B cell (primary cell): ENCODE measurements at regions not wholly inside any gene's neighbourhood (a gene's known extent, or its start where the extent isn't known, plus 50 kb on each side); places are given as distances from the start of the nearest gene placed in this dataset.

Experiments used
- ATAC-seq: fragments of 200-7000 bp; cut with Tn5 transposase; one replicate; pipeline ENCODE4 v1.10.0; 2021; ENCODE audit warnings: low read depth, mild to moderate bottlenecking, moderate number of reproducible peaks, moderate library complexity
- CTCF ChIA-PET: fragments of 350-600 bp; sonication (Branson Sonifier 250); formaldehyde crosslinking; loops from one replicate; lab custom pipeline; 2021; ENCODE audit warnings: antibody characterized with exemption, inconsistent platforms; lab: Charles Lee
- POLR2A ChIA-PET: fragments of 350-600 bp; sonication (Branson Sonifier 250); formaldehyde crosslinking; loops from one replicate; lab custom pipeline; 2021; ENCODE audit warnings: antibody characterized with exemption; lab: Charles Lee
- DNase-seq: peaks from one replicate; pipeline ENCODE4 v3.0.0; 2013
- H2AFZ ChIP-seq: 2 replicates; pipeline ENCODE4 v1.6.1; 2012; ENCODE audit warnings: mild to moderate bottlenecking, low read depth, low read length; ENCODE audit not compliant: insufficient read depth, poor library complexity, severe bottlenecking
- H3K27ac ChIP-seq, 2 donors: 1 replicate in 1 of 2; 2 replicates in 1 of 2; pipeline ENCODE4 v1.5.1; 2012 to 2013; ENCODE audit warnings: low read length in 2 of 2, mild to moderate bottlenecking in 2 of 2, moderate library complexity in 1 of 2
- H3K27me3 ChIP-seq, 4 experiments: fragments of 200-600 bp in 1 of 4; sonication (generic) in 1 of 4; replicated peaks in 1 of 4; 1 replicate in 2 of 4; 2 replicates in 2 of 4; pipeline versions ENCODE4 v1.6.1 to v1.7.0; 2013 to 2016; ENCODE audit warnings: low read length in 3 of 4, mild to moderate bottlenecking in 2 of 4, mixed read lengths in 1 of 4, moderate library complexity in 1 of 4; ENCODE audit not compliant: insufficient read depth in 4 of 4, control insufficient read depth in 3 of 4; ENCODE audit errors: control extremely low read depth in 1 of 4
- H3K36me3 ChIP-seq, 2 experiments: replicated peaks in 1 of 2; 1 replicate in 1 of 2; 2 replicates in 1 of 2; pipeline versions ENCODE4 v1.6.1 to v1.7.1; 2013; ENCODE audit warnings: low read length in 1 of 2; ENCODE audit not compliant: insufficient read depth in 2 of 2, control insufficient read depth in 1 of 2; ENCODE audit errors: control extremely low read depth in 1 of 2, extremely low read depth in 1 of 2
- H3K4me1 ChIP-seq, 2 donors: fragments of 200-600 bp in 1 of 2; sonication (generic) in 1 of 2; 1 replicate in 1 of 2; 2 replicates in 1 of 2; pipeline versions ENCODE4 v1.5.1 to v1.6.1; 2013 to 2017; ENCODE audit warnings: low read length in 2 of 2; ENCODE audit not compliant: control insufficient read depth in 2 of 2, insufficient read depth in 2 of 2
- H3K4me2 ChIP-seq: replicated peaks from 2 replicates; pipeline ENCODE3; 2012; ENCODE audit warnings: mild to moderate bottlenecking, low read depth, low read length; ENCODE audit not compliant: poor library complexity, severe bottlenecking
- H3K4me3 ChIP-seq, 5 experiments: fragments of 200-600 bp in 1 of 5; sonication (generic) in 1 of 5; 1 replicate in 3 of 5; 2 replicates in 2 of 5; pipeline versions ENCODE4 v1.5.1 to v1.7.0; 2011 to 2016; ENCODE audit warnings: low read length in 4 of 5, mild to moderate bottlenecking in 4 of 5, low read depth in 2 of 5, control low read depth in 1 of 5, moderate library complexity in 1 of 5; ENCODE audit not compliant: insufficient read depth in 1 of 5; ENCODE audit errors: control extremely low read depth in 1 of 5, extremely low read depth in 1 of 5
- H3K79me2 ChIP-seq: fragments of 200-600 bp; sonication (generic); one replicate; pipeline ENCODE4 v1.6.0; 2016; ENCODE audit warnings: low read length; ENCODE audit not compliant: control insufficient read depth, insufficient read depth
- H3K9ac ChIP-seq: fragments of 200-600 bp; sonication (generic); 2 replicates; pipeline ENCODE4 v1.6.1; 2017; ENCODE audit warnings: mild to moderate bottlenecking, low read length, moderate library complexity
- H3K9me3 ChIP-seq, 3 donors: one replicate each; pipeline versions ENCODE4 v1.6.1 to v1.7.1; 2013; ENCODE audit warnings: low read length in 2 of 3; ENCODE audit not compliant: control insufficient read depth in 2 of 3, insufficient read depth in 1 of 3; ENCODE audit errors: control extremely low read depth in 1 of 3
- H4K20me1 ChIP-seq: 2 replicates; pipeline ENCODE4 v1.6.0; 2012; ENCODE audit warnings: mild to moderate bottlenecking, low read length; ENCODE audit not compliant: insufficient read depth, control insufficient read depth, poor library complexity, severe bottlenecking
- H3K27ac Mint-ChIP-seq: one replicate; pipeline ENCODE4 v1.8.0; 2021; ENCODE audit warnings: mixed read lengths
- H3K27me3 Mint-ChIP-seq: one replicate; pipeline ENCODE4 v1.8.0; 2021; ENCODE audit warnings: mixed read lengths
- H3K4me1 Mint-ChIP-seq: one replicate; pipeline ENCODE4 v1.8.0; 2021; ENCODE audit warnings: mixed read lengths
- H3K4me3 Mint-ChIP-seq: one replicate; pipeline ENCODE4 v1.8.0; 2021; ENCODE audit warnings: mixed read lengths
- H3K9me3 Mint-ChIP-seq: one replicate; pipeline ENCODE4 v1.8.0; 2022; ENCODE audit warnings: mixed read lengths; ENCODE audit not compliant: insufficient read depth
- CTCF ChIP-seq: fragments of 200-600 bp; IDR thresholded peaks from one replicate; pipeline ENCODE4 v1.8.0; 2022; ENCODE audit warnings: antibody characterized with exemption, mild to moderate bottlenecking
- EZH2 ChIP-seq: IDR thresholded peaks from 2 replicates; pipeline ENCODE4 v1.6.1; 2012; ENCODE audit warnings: borderline replicate concordance, low read depth, mild to moderate bottlenecking, moderate library complexity, low read length; ENCODE audit not compliant: insufficient read depth, poor library complexity, severe bottlenecking
- WGBS: methylation state at CpG from one replicate; pipeline ENCODE4 v1.1.5; 2013; ENCODE audit warnings: missing lambda C conversion rate; ENCODE audit not compliant: insufficient coverage; 5-methylcytosine and 5-hydroxymethylcytosine counted together
- intact Hi-C: fragments of 100-400 bp; cut with micrococcal nuclease; formaldehyde crosslinking; loops from one replicate; pipeline ENCODE4 v1.10.0; 2022

GRCh38 chr3:72451841-72452240 lies 396.4 kb downstream of the SHQ1 start:
- TF ChIP-seq EZH2, result no peak
- no peak for TF ChIP-seq CTCF
- no peak overlapping the region for H2AFZ ChIP-seq
- Mint-ChIP-seq H3K4me1 (peaks cover 2% of the 10 kb centered on the region), H3K9me3 (no peaks in the 10 kb centered on the region), H3K27ac (no peak overlapping the region), H3K27me3 (peaks cover 27% of the 10 kb centered on the region), H3K4me3 (no peak overlapping the region)
- no peak overlapping the region for H3K4me2 ChIP-seq
- intact Hi-C loops, result no loop called here
- peaks cover 0 to 8% (median 0%) of the 10 kb centered on the region in 4 experiments for H3K27me3 ChIP-seq
- H3K79me2 ChIP-seq, result peaks cover under 1% of the 10 kb centered on the region
- ATAC-seq (no peak), DNase-seq (no peak)
- no peaks in the 10 kb centered on the region for H4K20me1 ChIP-seq
- peaks cover 5 to 8% of the 10 kb centered on the region in 2 donors for H3K4me1 ChIP-seq
- H3K27ac ChIP-seq, result no peak overlapping the region
- ChIA-PET CTCF (no interaction called here), POLR2A (interaction anchor here (1.0 kb wide), 1 partner anchor 11 kb away, joined by 3 read pairs; no protein-coding TSS in a partner anchor)
- no peak overlapping the region for H3K4me3 ChIP-seq
- H3K9ac ChIP-seq, result no peak overlapping the region
- no peaks in the 10 kb centered on the region for H3K9me3 ChIP-seq
- H3K36me3 ChIP-seq, result no peaks in the 10 kb centered on the region
- WGBS, result no CpG with 5 or more reads among the region's 3 CpGs

- Histone ChIP-seq H3K27me3 (peaks cover 0 to 8% (median 0%) of the 10 kb centered on the region in 4 experiments), H3K27ac (no peak overlapping the region), H2AFZ (no peak overlapping the region), H3K9ac (no peak overlapping the region), H3K79me2 (peaks cover 23% of the 10 kb centered on the region), H3K9me3 (no peaks in the 10 kb centered on the region), H3K4me3 (no peak overlapping the region), H3K4me1 (peaks cover 15 to 21% of the 10 kb centered on the region in 2 donors), H3K4me2 (no peak overlapping the region), H3K36me3 (no peaks in the 10 kb centered on the region), H4K20me1 (peaks cover 22% of the 10 kb centered on the region)
- Mint-ChIP-seq H3K9me3 (no peaks in the 10 kb centered on the region), H3K4me3 (no peak overlapping the region), H3K4me1 (peaks cover 14% of the 10 kb centered on the region), H3K27ac (no peak overlapping the region), H3K27me3 (peaks cover 27% of the 10 kb centered on the region)
- intact Hi-C loops, result loop anchor here (5.0 to 10.0 kb wide), 3 partner anchors 287 to 575 kb away; no protein-coding TSS in a partner anchor
- TF ChIP-seq EZH2, result no peak
- no peak for TF ChIP-seq CTCF
- 90% methylated on average over 1 of the region's 3 CpGs for WGBS
- ChIA-PET POLR2A (no interaction called here), CTCF (no interaction called here)
- no peak for DNase-seq
- ATAC-seq, result no peak
These were observed 398.7 kb downstream of the SHQ1 start for GRCh38 chr3:72449551-72449950.
